IMR-90 (cell line): ENCODE measurements at regions not wholly inside any gene's neighbourhood (a gene's known extent, or its start where the extent isn't known, plus 50 kb on each side); places are given as distances from the start of the nearest gene placed in this dataset.
A peak's percentile ranks its signal among the peaks of the same experiment; 100 is the strongest.

Experiments
- ATAC-seq: fragments of 200-7000 bp; cut with Tn5 transposase; 2 replicates; pipeline ENCODE4 v1.9.1; 2020; ENCODE audit warnings: low read depth, mild to moderate bottlenecking, moderate library complexity
- BruUV-seq: library from RNA; stranded (reverse); fragments of 400-500 nt; replicated peaks from 2 replicates; lab custom pipeline; 2021; lab: Mats Ljungman, UMichigan
- CTCF ChIA-PET: fragments of 300-600 bp; formaldehyde crosslinking; extraction: SDS; loops from one replicate; lab custom pipeline; 2021; ENCODE audit warnings: antibody characterized with exemption; lab: Yijun Ruan, JAX
- POLR2A ChIA-PET: fragments of 300-600 bp; sonication (Branson Sonifier 250); formaldehyde crosslinking; loops from one replicate; lab custom pipeline; 2022; ENCODE audit warnings: antibody characterized with exemption; ENCODE audit not compliant: unreplicated experiment; lab: Charles Lee
- DNase-seq: peaks from one replicate; pipeline ENCODE4 v3.0.0; 2013
- H2AFZ ChIP-seq: replicated peaks from 2 replicates; pipeline ENCODE3; 2013; ENCODE audit warnings: low read length, mild to moderate bottlenecking; ENCODE audit not compliant: poor library complexity
- H2AK5ac ChIP-seq: 2 replicates; pipeline ENCODE4 v1.6.1; 2013; ENCODE audit warnings: low read depth, low read length, inconsistent platforms
- H2AK9ac ChIP-seq: replicated peaks from 2 replicates; pipeline ENCODE3; 2013; ENCODE audit warnings: mild to moderate bottlenecking, low read depth, low read length, moderate library complexity; ENCODE audit not compliant: poor library complexity
- H2BK120ac ChIP-seq: 2 replicates; pipeline ENCODE4 v1.6.1; 2013; ENCODE audit warnings: low read depth, low read length, inconsistent platforms
- H2BK15ac ChIP-seq: 3 replicates; pipeline ENCODE4 v1.6.1; 2013; ENCODE audit warnings: low read depth, low read length, inconsistent platforms
- H2BK20ac ChIP-seq: 2 replicates; pipeline ENCODE4 v1.6.1; 2013; ENCODE audit warnings: low read depth, mild to moderate bottlenecking, inconsistent platforms, low read length, moderate library complexity
- H2BK5ac ChIP-seq: 2 replicates; pipeline ENCODE4 v1.6.1; 2013; ENCODE audit warnings: mild to moderate bottlenecking, low read depth, low read length, inconsistent platforms; ENCODE audit not compliant: poor library complexity, severe bottlenecking
- H3K14ac ChIP-seq: replicated peaks from 2 replicates; pipeline ENCODE4 v1.6.1; 2013; ENCODE audit warnings: low read depth, low read length, inconsistent platforms
- H3K18ac ChIP-seq: 2 replicates; pipeline ENCODE4 v1.6.1; 2013; ENCODE audit warnings: low read depth, low read length, control low read depth
- H3K23ac ChIP-seq: 2 replicates; pipeline ENCODE4 v1.6.1; 2013; ENCODE audit warnings: low read depth, low read length, inconsistent platforms
- H3K27ac ChIP-seq: 2 replicates; pipeline ENCODE4 v1.5.1; 2013; ENCODE audit warnings: mild to moderate bottlenecking, control low read depth, low read length; ENCODE audit not compliant: insufficient read depth
- H3K27me3 ChIP-seq: 2 replicates; pipeline ENCODE4 v1.6.1; 2013; ENCODE audit warnings: low read length; ENCODE audit not compliant: control insufficient read depth, insufficient read depth
- H3K36me3 ChIP-seq: 2 replicates; pipeline ENCODE4 v1.6.1; 2013; ENCODE audit warnings: low read length, mixed read lengths; ENCODE audit not compliant: control insufficient read depth, insufficient read depth
- H3K4ac ChIP-seq: 2 replicates; pipeline ENCODE4 v1.6.1; 2013; ENCODE audit warnings: low read depth, low read length, inconsistent platforms
- H3K4me1 ChIP-seq: 2 replicates; pipeline ENCODE4 v1.6.1; 2013; ENCODE audit warnings: low read length, mixed read lengths; ENCODE audit not compliant: control insufficient read depth, insufficient read depth
- H3K4me2 ChIP-seq: 2 replicates; pipeline ENCODE4 v1.6.1; 2013; ENCODE audit warnings: low read depth, mild to moderate bottlenecking, control low read depth, low read length, moderate library complexity
- H3K4me3 ChIP-seq: 2 replicates; pipeline ENCODE4 v1.5.1; 2013; ENCODE audit warnings: low read depth, mild to moderate bottlenecking, control low read depth, low read length, moderate library complexity; ENCODE audit not compliant: insufficient read depth
- H3K56ac ChIP-seq: 2 replicates; pipeline ENCODE4 v1.6.1; 2013; ENCODE audit warnings: low read length, inconsistent platforms; ENCODE audit not compliant: insufficient read depth; ENCODE audit errors: extremely low read depth
- H3K79me1 ChIP-seq, 2 experiments: 2 replicates each; pipeline ENCODE4 v1.6.1; 2013; ENCODE audit warnings: low read length in 2 of 2, inconsistent platforms in 1 of 2, low read depth in 1 of 2
- H3K9ac ChIP-seq: 2 replicates; pipeline ENCODE4 v1.6.1; 2013; ENCODE audit warnings: low read depth, low read length, control low read depth
- H3K9me1 ChIP-seq: 2 replicates; pipeline ENCODE4 v1.6.1; 2013; ENCODE audit warnings: low read length, inconsistent platforms; ENCODE audit not compliant: insufficient read depth
- H3K9me3 ChIP-seq: 2 replicates; pipeline ENCODE4 v1.6.1; 2013; ENCODE audit warnings: low read length; ENCODE audit not compliant: control insufficient read depth, insufficient read depth
- H4K20me1 ChIP-seq: 2 replicates; pipeline ENCODE4 v1.6.1; 2013; ENCODE audit warnings: low read length, inconsistent platforms; ENCODE audit not compliant: insufficient read depth
- H4K5ac ChIP-seq: 2 replicates; pipeline ENCODE4 v1.6.1; 2013; ENCODE audit warnings: mild to moderate bottlenecking, low read depth, low read length, control low read depth
- H4K8ac ChIP-seq, 2 experiments: 2 replicates each; pipeline ENCODE4 v1.6.1; 2013; ENCODE audit warnings: low read depth in 2 of 2, low read length in 2 of 2, control low read depth in 1 of 2, inconsistent platforms in 1 of 2
- H4K91ac ChIP-seq: 2 replicates; pipeline ENCODE4 v1.6.1; 2013; ENCODE audit warnings: low read depth, low read length, inconsistent platforms; ENCODE audit not compliant: insufficient read depth
- CEBPB ChIP-seq: IDR thresholded peaks from 2 replicates; pipeline ENCODE4 v1.6.1; 2012; ENCODE audit warnings: low read depth, low read length, improper control_type of control experiment
- CHD1 ChIP-seq: IDR thresholded peaks from 2 replicates; pipeline ENCODE4 v1.6.1; 2012; ENCODE audit warnings: low read depth, low read length, improper control_type of control experiment
- FOS ChIP-seq: fragments of 150-350 bp; IDR thresholded peaks from 2 replicates; pipeline ENCODE4 v1.6.1; 2016; ENCODE audit warnings: low read depth, low read length
- MAFK ChIP-seq: IDR thresholded peaks from 2 replicates; pipeline ENCODE4 v1.6.1; 2012; ENCODE audit warnings: low read depth, low read length, improper control_type of control experiment
- MAZ ChIP-seq: IDR thresholded peaks from 2 replicates; pipeline ENCODE4 v1.6.1; 2012; ENCODE audit warnings: low read depth, mild to moderate bottlenecking, low read length, improper control_type of control experiment, moderate library complexity, borderline replicate concordance
- NFE2L2 ChIP-seq: fragments of 150-350 bp; IDR thresholded peaks from 2 replicates; pipeline ENCODE4 v1.6.1; 2016; ENCODE audit warnings: low read depth, mild to moderate bottlenecking, low read length
- POLR2A ChIP-seq: IDR thresholded peaks from 2 replicates; pipeline ENCODE4 v1.6.1; 2012; ENCODE audit warnings: mild to moderate bottlenecking, low read depth, low read length
- RAD21 ChIP-seq: IDR thresholded peaks from 2 replicates; pipeline ENCODE4 v1.6.1; 2012; ENCODE audit warnings: low read length, improper control_type of control experiment
- SMC3 ChIP-seq: fragments of 150-350 bp; IDR thresholded peaks from 2 replicates; pipeline ENCODE4 v1.6.1; 2016; ENCODE audit warnings: low read depth, mild to moderate bottlenecking, antibody characterized with exemption, low read length, moderate library complexity
- USF2 ChIP-seq: fragments of 150-350 bp; IDR thresholded peaks from 2 replicates; pipeline ENCODE4 v1.6.1; 2017; ENCODE audit warnings: mild to moderate bottlenecking, antibody characterized with exemption, low read length, low read depth
- WGBS, 2 experiments: methylation state at CpG; one replicate each; pipeline versions ENCODE4 v1.1.5 to v1.1.7; 2013; ENCODE audit warnings: missing lambda C conversion rate in 2 of 2; ENCODE audit not compliant: insufficient read length in 1 of 2; ENCODE audit errors: extremely low coverage in 2 of 2; 5-methylcytosine and 5-hydroxymethylcytosine counted together
- dilution Hi-C: fragments of 300-500 bp; cut with HindIII; formaldehyde crosslinking; loops from one replicate; pipeline ENCODE4 v1.14.3; 2018; ENCODE audit warnings: low sequenced_read_pairs; ENCODE audit not compliant: unreplicated experiment
- in situ Hi-C: fragments of 300-500 bp; cut with MboI; formaldehyde crosslinking; loops from 3 replicates; pipeline ENCODE4 v1.14.3; 2019; ENCODE audit warnings: low sequenced_read_pairs, inconsistent platforms, mixed read lengths
- intact Hi-C: fragments of 100-400 bp; cut with micrococcal nuclease; formaldehyde crosslinking; loops from 2 replicates; pipeline ENCODE4 v1.10.0; 2022

GRCh38 chr18:60024345-60024744, 124.5 kb downstream of the PMAIP1 start:
- Histone ChIP-seq H3K4me2 (no peak overlapping the region), H3K9me3 (no peaks in the 10 kb centered on the region), H4K91ac (no peak overlapping the region), H2AFZ (no peak overlapping the region), H2BK120ac (peak overlapping the region; percentile 47; the same call in 1 of the 2 replicates), H3K79me1 (no peaks in the 10 kb centered on the region), H2AK9ac (no peak overlapping the region), H3K14ac (0 out of 2 replicates have a peak overlapping the region, but pooled peaks have one; percentile 32), H3K9me1 (peaks cover 2% of the 10 kb centered on the region), H3K56ac (no peak overlapping the region), H3K4me1 (peaks cover 9% of the 10 kb centered on the region), H2BK5ac (no peak overlapping the region), H4K20me1 (no peaks in the 10 kb centered on the region), H2BK20ac (peak overlapping the region; percentile 34; the same call in 1 of the 2 replicates), H3K4ac (0 out of 2 replicates have a peak overlapping the region, but pooled peaks have one; percentile 53), H3K9ac (no peak overlapping the region), H2AK5ac (peak overlapping the region; percentile 69; the same call in 1 of the 2 replicates), H3K36me3 (no peaks in the 10 kb centered on the region), H3K23ac (no peak overlapping the region), H3K27ac (no peak overlapping the region), H3K18ac (no peak overlapping the region), H2BK15ac (peak overlapping the region; percentile 73; the same call in 2 of the 3 replicates), H4K5ac (no peak overlapping the region), H3K27me3 (no peaks in the 10 kb centered on the region), H4K8ac (no peak overlapping the region), H3K4me3 (no peak overlapping the region)
- DNase-seq (no peak), ATAC-seq (no peak)
- TF ChIP-seq NFE2L2, result no peak
- TF ChIP-seq CHD1, result no peak
- no peak for TF ChIP-seq POLR2A
- no peak for TF ChIP-seq FOS
- TF ChIP-seq MAFK, result no peak
- TF ChIP-seq USF2, result no peak
- TF ChIP-seq MAZ, result no peak
- TF ChIP-seq CEBPB, result no peak
- TF ChIP-seq SMC3, result no peak
- no peak for TF ChIP-seq RAD21
- intact Hi-C loops, result no loop called here
- in situ Hi-C loops, result no loop called here
- BruUV-seq, result no TSS peak
- dilution Hi-C loops, result no loop called here
- ChIA-PET POLR2A (no interaction called here), CTCF (no interaction called here)
- WGBS, 2 experiments, result no CpG with 5 or more reads among the region's 3 CpGs
